Right lobe of liver (tissue), 6 donors: ENCODE measurements at regions not wholly inside any gene's neighbourhood (a gene's known extent, or its start where the extent isn't known, plus 50 kb on each side); places are given as distances from the start of the nearest gene placed in this dataset.

Source experiments
- ATAC-seq, 4 donors: fragments of 200-7000 bp; cut with Tn5 transposase; one replicate each; pipeline ENCODE4 v1.9.1; 2020; ENCODE audit warnings: mild to moderate bottlenecking in 4 of 4, moderate library complexity in 4 of 4
- DNase-seq, 3 donors: peaks; one replicate each; pipeline ENCODE4 v3.0.0-alpha.2; 2020
- H3K27ac ChIP-seq, 3 donors: fragments of 200-600 bp; one replicate each; pipeline ENCODE4 v1.8.0; 2022
- H3K27me3 ChIP-seq, 2 donors: fragments of 200-600 bp; one replicate each; pipeline ENCODE4 v1.8.0; 2022
- H3K36me3 ChIP-seq, 4 donors: fragments of 200-600 bp; sonication (generic) in 1 of 4; one replicate each; pipeline versions ENCODE4 v1.5.1 to v1.8.0; 2017 to 2022; ENCODE audit warnings: control low read depth in 1 of 4
- H3K4me1 ChIP-seq, 4 donors: fragments of 200-600 bp; sonication (generic) in 1 of 4; one replicate each; pipeline versions ENCODE4 v1.5.1 to v1.8.0; 2017 to 2022; ENCODE audit warnings: control low read depth in 1 of 4
- H3K4me3 ChIP-seq, 3 donors: fragments of 200-600 bp; one replicate each; pipeline ENCODE4 v1.8.0; 2022
- H3K9me3 ChIP-seq, 4 donors: fragments of 200-600 bp; sonication (generic) in 1 of 4; one replicate each; pipeline versions ENCODE4 v1.5.1 to v1.8.0; 2017 to 2022; ENCODE audit warnings: control low read depth in 1 of 4
- POLR2A ChIP-seq: fragments of 450-650 bp; IDR thresholded peaks from one replicate; pipeline ENCODE4 v1.6.1; 2017; ENCODE audit warnings: antibody characterized with exemption, mild to moderate bottlenecking
- WGBS: methylation state at CpG from one replicate; pipeline ENCODE4 v1.1.6; 2018; ENCODE audit warnings: low coverage, low lambda C conversion rate; ENCODE audit not compliant: insufficient coverage; ENCODE audit errors: missing lambda C conversion rate; 5-methylcytosine and 5-hydroxymethylcytosine counted together
- intact Hi-C, 2 donors: fragments of 100-400 bp; cut with DNase I; formaldehyde crosslinking; loops; one replicate each; pipeline versions ENCODE4 v1.11.2 to v1.14.1; 2022
- TF ChIP-seq, protein P1 (sequence below), 4 donors: fragments of 200-600 bp in 3 of 4; fragments of 450-650 bp in 1 of 4; IDR thresholded peaks; one replicate each; pipeline versions ENCODE4 v1.5.1 to v1.8.0; 2016 to 2022; ENCODE audit warnings: antibody characterized with exemption in 4 of 4, mild to moderate bottlenecking in 2 of 4
- donor health status: DM: no; HTN: yes; CAD: no.
- donor health status: DM: no; HTN: no; CAD: no.
- donor health status: DM: no; HTN: no; CAD: no.
- donor health status: DM: no; HTN: yes; CAD: no.
- donor health status: DM: no; HTN: yes; CAD: no.

GRCh38 chr3:59528251-59528650 is 478.4 kb upstream of the CFAP20DC start:
- DNase-seq (no peak), ATAC-seq (no peak)
- Histone ChIP-seq H3K4me1 (no peaks in the 10 kb centered on the region), H3K27ac (no peak overlapping the region), H3K36me3 (no peaks in the 10 kb centered on the region), H3K9me3 (no peaks in the 10 kb centered on the region), H3K27me3 (no peaks in the 10 kb centered on the region), H3K4me3 (no peak overlapping the region)
- intact Hi-C loops, result no loop called here
- WGBS, result 15% methylated on average over 2 of the region's 5 CpGs
- TF ChIP-seq POLR2A, result no peak
- TF ChIP-seq, protein P1, sequence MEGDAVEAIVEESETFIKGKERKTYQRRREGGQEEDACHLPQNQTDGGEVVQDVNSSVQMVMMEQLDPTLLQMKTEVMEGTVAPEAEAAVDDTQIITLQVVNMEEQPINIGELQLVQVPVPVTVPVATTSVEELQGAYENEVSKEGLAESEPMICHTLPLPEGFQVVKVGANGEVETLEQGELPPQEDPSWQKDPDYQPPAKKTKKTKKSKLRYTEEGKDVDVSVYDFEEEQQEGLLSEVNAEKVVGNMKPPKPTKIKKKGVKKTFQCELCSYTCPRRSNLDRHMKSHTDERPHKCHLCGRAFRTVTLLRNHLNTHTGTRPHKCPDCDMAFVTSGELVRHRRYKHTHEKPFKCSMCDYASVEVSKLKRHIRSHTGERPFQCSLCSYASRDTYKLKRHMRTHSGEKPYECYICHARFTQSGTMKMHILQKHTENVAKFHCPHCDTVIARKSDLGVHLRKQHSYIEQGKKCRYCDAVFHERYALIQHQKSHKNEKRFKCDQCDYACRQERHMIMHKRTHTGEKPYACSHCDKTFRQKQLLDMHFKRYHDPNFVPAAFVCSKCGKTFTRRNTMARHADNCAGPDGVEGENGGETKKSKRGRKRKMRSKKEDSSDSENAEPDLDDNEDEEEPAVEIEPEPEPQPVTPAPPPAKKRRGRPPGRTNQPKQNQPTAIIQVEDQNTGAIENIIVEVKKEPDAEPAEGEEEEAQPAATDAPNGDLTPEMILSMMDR (IDR thresholded peaks at IDR 0.05), result no peak

DNA sequence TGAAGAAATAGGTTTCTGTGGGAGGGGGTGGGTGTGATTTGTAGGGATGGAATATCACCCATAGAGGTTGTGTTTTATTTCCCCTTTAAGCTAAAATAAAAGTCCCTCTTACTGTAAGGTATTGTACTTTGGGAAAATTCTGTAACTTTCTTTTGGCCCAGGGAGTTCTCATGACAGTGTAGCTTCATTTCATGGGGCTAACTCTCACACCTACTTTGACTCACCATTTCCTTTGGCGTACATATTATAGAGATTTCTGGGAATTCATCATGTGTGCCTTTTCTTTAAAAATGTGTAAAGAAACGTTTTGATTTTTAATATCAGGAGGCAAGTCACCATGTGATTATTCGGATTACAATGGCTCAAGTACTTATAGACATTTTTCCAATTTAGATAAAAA is 477.7 kb upstream of the CFAP20DC start:
- Histone ChIP-seq H3K9me3 (no peaks in the 10 kb centered on the region), H3K4me1 (no peaks in the 10 kb centered on the region), H3K36me3 (no peaks in the 10 kb centered on the region), H3K27ac (no peak overlapping the region), H3K27me3 (no peaks in the 10 kb centered on the region), H3K4me3 (no peak overlapping the region)
- TF ChIP-seq POLR2A, result no peak
- TF ChIP-seq, protein P1 (IDR thresholded peaks at IDR 0.05), result no peak
- intact Hi-C loops, result no loop called here
- WGBS, result 34% methylated on average over 3 of the region's 3 CpGs
- DNase-seq (no peak), ATAC-seq (no peak)

DNA sequence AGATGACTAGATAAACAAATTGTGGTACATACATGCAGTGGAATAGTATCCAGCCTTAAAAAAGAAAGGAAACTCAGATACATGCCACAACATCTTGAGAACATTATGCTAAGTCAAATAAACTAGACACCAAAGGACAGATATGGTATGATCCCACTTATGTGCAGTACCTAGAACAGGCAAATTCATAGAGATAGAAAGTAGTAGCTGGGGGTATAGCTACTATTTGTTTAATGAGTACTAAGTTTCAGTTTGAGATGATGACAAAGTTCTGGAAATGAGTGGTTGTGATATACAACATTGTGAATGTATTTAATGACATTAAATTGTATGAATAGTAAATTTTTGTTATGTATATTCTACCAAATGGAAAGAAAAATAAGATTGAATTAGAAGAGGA is 477.2 kb upstream of the CFAP20DC start:
- Histone ChIP-seq H3K4me1 (no peaks in the 10 kb centered on the region), H3K9me3 (no peaks in the 10 kb centered on the region), H3K36me3 (no peaks in the 10 kb centered on the region), H3K27me3 (no peaks in the 10 kb centered on the region), H3K4me3 (no peak overlapping the region), H3K27ac (no peak overlapping the region)
- TF ChIP-seq, protein P1 (IDR thresholded peaks at IDR 0.05), result no peak
- no peak for TF ChIP-seq POLR2A
- intact Hi-C loops, result no loop called here
- no peak for DNase-seq
- ATAC-seq, result no peak

DNA sequence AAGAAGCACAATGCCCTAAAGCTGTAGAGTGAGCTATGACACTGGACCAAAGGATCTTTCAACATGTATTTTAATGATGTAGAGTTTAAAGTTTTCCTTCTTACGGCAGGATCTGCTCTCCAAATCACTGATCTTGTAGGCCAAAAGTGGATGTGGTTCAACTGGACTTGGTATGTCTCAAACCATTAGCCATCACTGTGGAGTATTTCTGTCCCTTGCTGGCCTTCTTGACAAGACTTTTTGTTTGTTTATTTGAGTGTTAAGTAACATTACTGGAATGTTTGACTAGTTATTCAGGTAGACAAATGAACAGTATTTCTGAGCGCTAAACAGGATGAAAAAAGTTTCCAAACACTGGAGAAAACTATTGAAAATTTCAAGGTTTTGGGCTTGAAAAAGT is 472.7 kb upstream of the CFAP20DC start:
- no peaks in the 10 kb centered on the region for H3K36me3 ChIP-seq
- no peaks in the 10 kb centered on the region for H3K4me1 ChIP-seq
- 91% methylated on average over 2 of the region's 2 CpGs for WGBS
- no peak for ATAC-seq
- no peaks in the 10 kb centered on the region for H3K9me3 ChIP-seq
- TF ChIP-seq POLR2A, result no peak
- TF ChIP-seq, protein P1 (IDR thresholded peaks at IDR 0.05), result no peak
- DNase-seq, result no peak
- no peak overlapping the region for H3K27ac ChIP-seq
- intact Hi-C loops, result no loop called here
- H3K27me3 ChIP-seq, result no peaks in the 10 kb centered on the region
- no peak overlapping the region for H3K4me3 ChIP-seq

GRCh38 chr3:59519094-59519493 is 469.3 kb upstream of the CFAP20DC start:
- Histone ChIP-seq H3K27ac (no peak overlapping the region), H3K9me3 (no peaks in the 10 kb centered on the region), H3K36me3 (no peaks in the 10 kb centered on the region), H3K4me3 (no peak overlapping the region), H3K4me1 (no peaks in the 10 kb centered on the region), H3K27me3 (no peaks in the 10 kb centered on the region)
- DNase-seq (no peak), ATAC-seq (no peak)
- intact Hi-C loops, result no loop called here
- TF ChIP-seq POLR2A, result no peak
- TF ChIP-seq, protein P1 (IDR thresholded peaks at IDR 0.05), result no peak
- WGBS, result 91% methylated on average over 6 of the region's 6 CpGs
